Peyer's patch (tissue), 4 donors: ENCODE measurements at regions not wholly inside any gene's neighbourhood (a gene's known extent, or its start where the extent isn't known, plus 50 kb on each side); places are given as distances from the start of the nearest gene placed in this dataset.
"Not testable (repeated sequence)": the region's sequence is repeated elsewhere in the genome, so short reads cannot be mapped to it uniquely, and the experiment has no call there.

Experiments used
- DNase-seq, 3 donors: peaks; one replicate each; pipeline ENCODE4 v3.0.0-alpha.2; 2017 to 2019
- H3K27ac ChIP-seq, 4 donors: fragments of 200-600 bp; sonication (generic); one replicate each; pipeline ENCODE4 v1.5.1; 2016 to 2019
- H3K27me3 ChIP-seq, 2 donors: fragments of 200-600 bp; sonication (generic); one replicate each; pipeline ENCODE4 v1.5.1; 2019
- H3K36me3 ChIP-seq, 3 donors: fragments of 200-600 bp; sonication (generic); one replicate each; pipeline ENCODE4 v1.5.1; 2016 to 2019
- H3K4me1 ChIP-seq, 4 donors: fragments of 200-600 bp; sonication (generic); one replicate each; pipeline ENCODE4 v1.5.1; 2016 to 2019
- H3K4me3 ChIP-seq, 4 donors: fragments of 200-600 bp; sonication (generic); 1 replicate in 3 of 4; 2 replicates in 1 of 4; pipeline ENCODE4 v1.5.1; 2016 to 2019; ENCODE audit warnings: mild to moderate bottlenecking in 1 of 4
- H3K9me3 ChIP-seq, 4 donors: fragments of 200-600 bp; sonication (generic); one replicate each; pipeline ENCODE4 v1.5.1; 2016 to 2019; ENCODE audit warnings: mild to moderate bottlenecking in 1 of 4

GRCh38 chr2:87349006-87349405, 327.4 kb upstream of the PLGLB1 start:
- H3K9me3 ChIP-seq, H3K27me3 ChIP-seq, H3K4me3 ChIP-seq, H3K36me3 ChIP-seq, H3K4me1 ChIP-seq, DNase-seq, H3K27ac ChIP-seq: not testable (repeated sequence)

GRCh38 chr2:87352178-87352934, 330.7 kb upstream of the PLGLB1 start:
- H3K9me3 ChIP-seq, H3K36me3 ChIP-seq, H3K4me3 ChIP-seq, H3K27me3 ChIP-seq, DNase-seq, H3K4me1 ChIP-seq, H3K27ac ChIP-seq: not testable (repeated sequence)

GRCh38 chr2:87353408-87353807, 331.8 kb upstream of the PLGLB1 start:
- not testable (repeated sequence) for H3K9me3 ChIP-seq

GRCh38 chr2:87354102-87354501, 332.5 kb upstream of the PLGLB1 start:
- not testable (repeated sequence) for H3K4me1 ChIP-seq, H3K36me3 ChIP-seq, H3K9me3 ChIP-seq, H3K27ac ChIP-seq, H3K4me3 ChIP-seq, H3K27me3 ChIP-seq, DNase-seq

More at GRCh38 chr2:87353408-87353807, 331.8 kb upstream of the PLGLB1 start:
- H3K4me1 ChIP-seq, H3K27me3 ChIP-seq, H3K4me3 ChIP-seq, H3K36me3 ChIP-seq, H3K27ac ChIP-seq, DNase-seq: not testable (repeated sequence)

- not testable (repeated sequence) for H3K9me3 ChIP-seq, H3K27me3 ChIP-seq, H3K27ac ChIP-seq, H3K36me3 ChIP-seq, H3K4me1 ChIP-seq, H3K4me3 ChIP-seq, DNase-seq
Measured at GRCh38 chr2:87360250-87360649, 338.6 kb upstream of the PLGLB1 start.

GRCh38 chr2:87360927-87361326, 339.3 kb upstream of the PLGLB1 start:
- not testable (repeated sequence) for H3K36me3 ChIP-seq, H3K9me3 ChIP-seq, H3K27me3 ChIP-seq, DNase-seq, H3K27ac ChIP-seq, H3K4me1 ChIP-seq, H3K4me3 ChIP-seq

- H3K36me3 ChIP-seq, H3K9me3 ChIP-seq, H3K27me3 ChIP-seq, H3K4me3 ChIP-seq, H3K4me1 ChIP-seq, DNase-seq, H3K27ac ChIP-seq: not testable (repeated sequence)
Measured at GRCh38 chr2:87361805-87362204, 340.2 kb upstream of the PLGLB1 start.

- not testable (repeated sequence) for H3K4me3 ChIP-seq, DNase-seq, H3K4me1 ChIP-seq, H3K36me3 ChIP-seq, H3K9me3 ChIP-seq, H3K27ac ChIP-seq, H3K27me3 ChIP-seq
Measured at GRCh38 chr2:87364379-87364778, 342.7 kb upstream of the PLGLB1 start.

- H3K27me3 ChIP-seq, H3K27ac ChIP-seq, H3K4me1 ChIP-seq, DNase-seq, H3K36me3 ChIP-seq, H3K9me3 ChIP-seq, H3K4me3 ChIP-seq: not testable (repeated sequence)
Measured at GRCh38 chr2:87365038-87365437, 343.4 kb upstream of the PLGLB1 start.

GRCh38 chr2:87386063-87386560, 361.8 kb upstream of the PLGLB2 start:
- not testable (repeated sequence) for H3K27me3 ChIP-seq, H3K4me3 ChIP-seq, DNase-seq, H3K4me1 ChIP-seq, H3K36me3 ChIP-seq, H3K9me3 ChIP-seq, H3K27ac ChIP-seq

GRCh38 chr2:87395784-87396183, 352.1 kb upstream of the PLGLB2 start:
- not testable (repeated sequence) for H3K4me3 ChIP-seq, H3K27ac ChIP-seq, H3K4me1 ChIP-seq, H3K9me3 ChIP-seq, H3K27me3 ChIP-seq, DNase-seq, H3K36me3 ChIP-seq

GRCh38 chr2:87396551-87397265, 351.2 kb upstream of the PLGLB2 start:
- not testable (repeated sequence) for H3K27ac ChIP-seq, H3K9me3 ChIP-seq, H3K27me3 ChIP-seq, H3K36me3 ChIP-seq, H3K4me1 ChIP-seq, H3K4me3 ChIP-seq, DNase-seq

GRCh38 chr2:87397276-87398065, 350.4 kb upstream of the PLGLB2 start:
- H3K9me3 ChIP-seq, H3K4me3 ChIP-seq, H3K27ac ChIP-seq, H3K4me1 ChIP-seq, H3K36me3 ChIP-seq, H3K27me3 ChIP-seq: not testable (repeated sequence)
- DNase-seq = peak in 1 of 3 donors; percentile 7

GRCh38 chr2:87398567-87399305, 349.2 kb upstream of the PLGLB2 start:
- H3K9me3 ChIP-seq, DNase-seq, H3K27me3 ChIP-seq: not testable (repeated sequence)

More at GRCh38 chr2:87398567-87399305, 349.2 kb upstream of the PLGLB2 start:
- not testable (repeated sequence) for H3K36me3 ChIP-seq, H3K4me3 ChIP-seq, H3K4me1 ChIP-seq, H3K27ac ChIP-seq
